ENCODE measurements at regions not wholly inside any gene's neighbourhood (a gene's known extent, or its start where the extent isn't known, plus 50 kb on each side); places are given as distances from the start of the nearest gene placed in this dataset.

DNA sequence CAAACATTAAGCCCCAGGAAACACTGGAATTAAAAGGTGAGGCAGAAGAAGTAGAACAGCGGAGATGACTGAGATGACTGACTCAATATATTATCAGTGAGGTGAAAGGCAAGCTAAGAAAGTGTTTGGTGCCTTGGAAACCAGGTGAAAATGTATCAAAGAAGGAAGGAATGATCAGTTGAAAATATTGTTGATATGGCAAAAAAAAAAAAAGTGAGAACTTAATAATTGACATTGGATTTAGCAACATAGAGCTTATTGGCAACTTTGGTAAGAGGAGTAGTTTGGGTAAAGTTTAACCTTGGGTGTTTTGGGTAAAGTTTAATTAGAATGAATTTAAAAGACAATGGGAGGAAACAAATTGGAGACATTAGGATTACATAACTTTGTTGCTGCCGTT is 127.7 kb upstream of the MYOCD start:
- no peak for DNase-seq (ENCODE audit: low read depth)
- Histone ChIP-seq H3K36me3 (ENCODE audit: control insufficient read depth, insufficient read depth, low read length) (no peaks in the 10 kb centered on the region), H3K4me3 (ENCODE audit: low read depth, low read length) (no peak overlapping the region), H3K27me3 (ENCODE audit: control insufficient read depth, insufficient read depth, low read length) (no peaks in the 10 kb centered on the region)
- TF ChIP-seq, protein P1, sequence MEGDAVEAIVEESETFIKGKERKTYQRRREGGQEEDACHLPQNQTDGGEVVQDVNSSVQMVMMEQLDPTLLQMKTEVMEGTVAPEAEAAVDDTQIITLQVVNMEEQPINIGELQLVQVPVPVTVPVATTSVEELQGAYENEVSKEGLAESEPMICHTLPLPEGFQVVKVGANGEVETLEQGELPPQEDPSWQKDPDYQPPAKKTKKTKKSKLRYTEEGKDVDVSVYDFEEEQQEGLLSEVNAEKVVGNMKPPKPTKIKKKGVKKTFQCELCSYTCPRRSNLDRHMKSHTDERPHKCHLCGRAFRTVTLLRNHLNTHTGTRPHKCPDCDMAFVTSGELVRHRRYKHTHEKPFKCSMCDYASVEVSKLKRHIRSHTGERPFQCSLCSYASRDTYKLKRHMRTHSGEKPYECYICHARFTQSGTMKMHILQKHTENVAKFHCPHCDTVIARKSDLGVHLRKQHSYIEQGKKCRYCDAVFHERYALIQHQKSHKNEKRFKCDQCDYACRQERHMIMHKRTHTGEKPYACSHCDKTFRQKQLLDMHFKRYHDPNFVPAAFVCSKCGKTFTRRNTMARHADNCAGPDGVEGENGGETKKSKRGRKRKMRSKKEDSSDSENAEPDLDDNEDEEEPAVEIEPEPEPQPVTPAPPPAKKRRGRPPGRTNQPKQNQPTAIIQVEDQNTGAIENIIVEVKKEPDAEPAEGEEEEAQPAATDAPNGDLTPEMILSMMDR (IDR thresholded peaks at IDR 0.05; ENCODE audit: insufficient read depth, low read length, poor library complexity, severe bottlenecking): no peak

DNA sequence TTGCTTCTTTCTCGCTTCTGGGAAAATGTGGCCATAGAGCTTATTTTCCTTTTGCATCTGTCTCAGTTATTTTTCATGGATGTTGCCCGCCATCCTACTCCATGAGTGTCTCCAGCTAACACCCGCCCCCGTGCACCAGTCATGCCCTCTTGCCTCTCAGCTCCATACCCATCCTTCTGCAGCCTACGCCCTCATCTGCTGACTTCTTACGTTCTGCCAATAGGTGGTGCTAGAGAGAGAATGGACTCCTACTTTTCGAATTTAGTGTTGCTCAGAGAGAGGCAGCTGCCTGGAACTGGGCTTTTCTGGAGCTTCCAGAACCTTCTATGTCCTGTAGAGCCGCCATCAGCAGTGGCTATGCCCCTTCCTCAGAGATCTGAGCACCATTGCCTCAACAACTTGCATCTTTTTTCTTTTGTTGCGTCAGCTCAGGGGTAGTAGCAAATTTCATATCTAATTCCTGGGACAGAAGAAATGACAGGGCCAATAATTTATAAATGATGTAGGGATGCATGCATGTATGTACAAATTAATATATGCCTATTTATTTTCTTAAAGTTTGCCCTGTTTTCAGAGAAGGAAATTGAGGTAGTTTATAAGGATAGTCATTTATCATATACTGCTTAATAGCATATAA is 119.7 kb upstream of the MYOCD start:
- TF ChIP-seq, protein P1 (IDR thresholded peaks at IDR 0.05; ENCODE audit: insufficient read depth, low read length, poor library complexity, severe bottlenecking): peak; percentile 86
- H3K27me3 ChIP-seq (ENCODE audit: control insufficient read depth, insufficient read depth, low read length): no peaks in the 10 kb centered on the region
- no peaks in the 10 kb centered on the region for H3K36me3 ChIP-seq (ENCODE audit: control insufficient read depth, insufficient read depth, low read length)
- no peak overlapping the region for H3K4me3 ChIP-seq (ENCODE audit: low read depth, low read length)
- DNase-seq (ENCODE audit: low read depth): no peak

DNA sequence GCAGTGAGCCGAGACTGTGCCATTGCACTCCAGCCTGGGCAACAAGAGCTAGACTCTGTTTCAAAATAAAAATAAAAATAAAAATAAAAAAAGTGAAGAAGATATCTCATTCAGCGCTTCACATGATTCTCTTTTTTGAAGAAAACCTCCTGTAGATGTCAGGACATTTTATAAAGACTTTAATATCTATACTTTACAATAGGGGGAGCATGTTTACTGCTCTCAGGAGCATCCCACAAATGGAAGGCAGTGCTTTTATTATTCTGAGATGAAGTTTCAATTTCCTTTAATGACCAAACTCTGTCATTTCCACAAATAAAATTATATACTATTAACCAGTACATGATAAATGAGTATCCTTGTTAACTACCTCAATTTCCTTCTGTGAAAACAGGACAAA is 118.7 kb upstream of the MYOCD start:
- H3K27me3 ChIP-seq (ENCODE audit: control insufficient read depth, insufficient read depth, low read length): no peaks in the 10 kb centered on the region
- DNase-seq (ENCODE audit: low read depth): no peak
- H3K4me3 ChIP-seq (ENCODE audit: low read depth, low read length): no peak overlapping the region
- H3K36me3 ChIP-seq (ENCODE audit: control insufficient read depth, insufficient read depth, low read length): no peaks in the 10 kb centered on the region
- TF ChIP-seq, protein P1 (IDR thresholded peaks at IDR 0.05; ENCODE audit: insufficient read depth, low read length, poor library complexity, severe bottlenecking): no peak

DNA sequence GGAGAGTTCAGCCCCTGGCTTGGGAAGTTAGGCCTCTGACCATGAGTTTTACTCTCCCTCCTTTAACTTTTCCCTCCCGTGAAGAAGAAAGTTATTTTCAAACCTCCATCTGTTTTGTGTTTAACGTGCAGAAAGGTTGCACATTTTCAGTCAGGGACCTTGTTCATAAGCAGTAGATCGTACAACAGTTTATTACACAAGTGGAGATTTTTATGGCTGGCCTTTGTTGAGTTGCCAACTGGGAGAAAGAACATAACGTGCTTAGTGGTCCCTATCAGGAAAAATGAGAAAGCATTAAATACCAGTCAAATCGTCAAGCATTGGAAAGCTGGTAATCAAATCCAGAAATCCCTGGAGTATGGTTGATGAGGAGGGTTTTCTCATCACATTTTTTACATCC is 117.9 kb upstream of the MYOCD start:
- no peak for DNase-seq (ENCODE audit: low read depth)
- Histone ChIP-seq H3K4me3 (ENCODE audit: low read depth, low read length) (no peak overlapping the region), H3K27me3 (ENCODE audit: control insufficient read depth, insufficient read depth, low read length) (no peaks in the 10 kb centered on the region), H3K36me3 (ENCODE audit: control insufficient read depth, insufficient read depth, low read length) (no peaks in the 10 kb centered on the region)
- TF ChIP-seq, protein P1 (IDR thresholded peaks at IDR 0.05; ENCODE audit: insufficient read depth, low read length, poor library complexity, severe bottlenecking): no peak

DNA sequence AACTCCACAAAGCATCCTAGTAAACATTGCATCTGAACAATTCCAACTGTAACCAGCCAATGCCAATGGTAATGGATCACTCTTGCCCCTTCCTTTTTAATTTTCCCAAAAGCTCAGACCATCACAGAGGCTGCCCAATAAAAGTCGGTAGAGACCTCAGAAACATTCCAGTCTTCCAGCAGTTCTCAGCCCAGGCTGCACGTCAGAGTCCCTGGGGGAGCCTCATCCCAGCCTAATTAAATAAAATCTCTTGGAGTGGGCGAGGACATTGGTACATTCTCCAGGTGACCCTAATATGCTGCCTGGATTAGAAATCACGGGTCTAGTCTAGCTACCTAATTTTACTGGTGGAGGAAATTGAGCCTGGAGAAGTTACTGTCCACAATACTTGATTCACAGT is 117.1 kb upstream of the MYOCD start:
- TF ChIP-seq, protein P1 (IDR thresholded peaks at IDR 0.05; ENCODE audit: insufficient read depth, low read length, poor library complexity, severe bottlenecking): no peak
- H3K36me3 ChIP-seq (ENCODE audit: control insufficient read depth, insufficient read depth, low read length): no peaks in the 10 kb centered on the region
- H3K27me3 ChIP-seq (ENCODE audit: control insufficient read depth, insufficient read depth, low read length): no peaks in the 10 kb centered on the region
- DNase-seq (ENCODE audit: low read depth): no peak
- H3K4me3 ChIP-seq (ENCODE audit: low read depth, low read length): no peak overlapping the region

DNA sequence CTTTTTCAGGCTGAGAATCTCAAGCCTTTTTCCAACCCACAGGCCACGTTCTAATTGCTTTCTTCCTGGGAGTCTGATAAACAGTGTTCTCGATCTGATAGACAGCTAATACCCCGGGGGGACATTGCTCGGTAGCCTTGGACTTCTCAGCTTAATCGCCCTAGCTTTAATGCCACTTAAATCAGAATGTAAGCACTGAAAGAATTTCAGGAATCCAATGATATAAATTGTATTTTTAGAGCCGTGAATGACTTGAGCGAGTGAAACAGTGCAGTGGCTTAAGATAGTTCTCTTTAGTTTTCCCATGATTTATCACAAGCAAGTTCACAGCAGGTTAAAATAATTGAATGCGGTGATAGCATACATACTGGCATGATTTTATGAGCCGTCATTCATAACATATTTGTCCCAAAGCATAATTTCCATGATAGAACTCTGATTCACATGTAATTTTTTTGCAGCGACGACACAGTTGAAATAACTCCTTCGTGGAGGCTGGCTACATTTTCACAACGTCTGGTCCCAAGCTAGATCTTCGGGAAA is 116.1 kb upstream of the MYOCD start:
- H3K4me3 ChIP-seq (ENCODE audit: low read depth, low read length): no peak overlapping the region
- H3K36me3 ChIP-seq (ENCODE audit: control insufficient read depth, insufficient read depth, low read length): no peaks in the 10 kb centered on the region
- no peak for DNase-seq (ENCODE audit: low read depth)
- no peaks in the 10 kb centered on the region for H3K27me3 ChIP-seq (ENCODE audit: control insufficient read depth, insufficient read depth, low read length)
- TF ChIP-seq, protein P1 (IDR thresholded peaks at IDR 0.05; ENCODE audit: insufficient read depth, low read length, poor library complexity, severe bottlenecking): no peak
